ENCODE measurements at regions not wholly inside any gene's neighbourhood (a gene's known extent, or its start where the extent isn't known, plus 50 kb on each side); places are given as distances from the start of the nearest gene placed in this dataset.

GRCh38 chr16:85398688-85399582 lies 214.2 kb upstream of the GSE1 start:
- TF ChIP-seq, protein P1, sequence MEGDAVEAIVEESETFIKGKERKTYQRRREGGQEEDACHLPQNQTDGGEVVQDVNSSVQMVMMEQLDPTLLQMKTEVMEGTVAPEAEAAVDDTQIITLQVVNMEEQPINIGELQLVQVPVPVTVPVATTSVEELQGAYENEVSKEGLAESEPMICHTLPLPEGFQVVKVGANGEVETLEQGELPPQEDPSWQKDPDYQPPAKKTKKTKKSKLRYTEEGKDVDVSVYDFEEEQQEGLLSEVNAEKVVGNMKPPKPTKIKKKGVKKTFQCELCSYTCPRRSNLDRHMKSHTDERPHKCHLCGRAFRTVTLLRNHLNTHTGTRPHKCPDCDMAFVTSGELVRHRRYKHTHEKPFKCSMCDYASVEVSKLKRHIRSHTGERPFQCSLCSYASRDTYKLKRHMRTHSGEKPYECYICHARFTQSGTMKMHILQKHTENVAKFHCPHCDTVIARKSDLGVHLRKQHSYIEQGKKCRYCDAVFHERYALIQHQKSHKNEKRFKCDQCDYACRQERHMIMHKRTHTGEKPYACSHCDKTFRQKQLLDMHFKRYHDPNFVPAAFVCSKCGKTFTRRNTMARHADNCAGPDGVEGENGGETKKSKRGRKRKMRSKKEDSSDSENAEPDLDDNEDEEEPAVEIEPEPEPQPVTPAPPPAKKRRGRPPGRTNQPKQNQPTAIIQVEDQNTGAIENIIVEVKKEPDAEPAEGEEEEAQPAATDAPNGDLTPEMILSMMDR (IDR thresholded peaks at IDR 0.05): no peak

DNA sequence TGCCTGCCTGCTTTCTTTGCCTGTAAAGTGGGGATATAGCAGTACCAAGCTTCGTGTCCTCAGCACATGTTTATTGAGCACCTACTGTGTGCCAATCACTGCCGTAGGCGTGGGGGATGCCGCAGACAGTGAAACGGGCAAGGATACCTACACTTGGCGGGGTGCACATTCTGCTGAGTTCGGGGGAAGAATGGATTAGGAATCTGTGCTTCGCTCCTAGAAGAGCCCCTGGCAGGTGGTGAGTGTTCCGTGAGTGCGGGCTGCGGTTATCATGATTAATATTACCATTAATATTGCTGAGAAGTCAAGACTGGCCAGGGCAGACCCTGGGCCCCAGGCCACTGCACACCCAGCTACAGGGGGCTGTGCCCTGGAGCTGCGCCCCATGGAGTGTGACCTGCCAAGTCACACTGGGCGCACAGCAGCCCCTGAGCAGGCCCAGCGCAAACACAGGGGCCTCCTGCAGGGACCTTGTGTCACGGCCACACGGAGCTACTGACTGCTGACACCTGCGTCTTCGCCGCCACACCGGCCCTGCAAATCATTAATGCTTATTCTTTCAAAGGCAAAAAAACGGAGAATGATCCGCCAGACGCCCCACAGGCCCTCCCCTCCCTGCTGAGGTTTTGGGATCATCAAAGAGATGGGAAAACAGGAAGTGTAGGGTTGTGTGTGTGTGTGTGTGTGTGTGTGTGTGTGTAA lies 213.4 kb upstream of the GSE1 start:
- TF ChIP-seq, protein P1 (IDR thresholded peaks at IDR 0.05): no peak

GRCh38 chr16:85400305-85401205 lies 212.6 kb upstream of the GSE1 start:
- TF ChIP-seq, protein P1 (IDR thresholded peaks at IDR 0.05): no peak

DNA sequence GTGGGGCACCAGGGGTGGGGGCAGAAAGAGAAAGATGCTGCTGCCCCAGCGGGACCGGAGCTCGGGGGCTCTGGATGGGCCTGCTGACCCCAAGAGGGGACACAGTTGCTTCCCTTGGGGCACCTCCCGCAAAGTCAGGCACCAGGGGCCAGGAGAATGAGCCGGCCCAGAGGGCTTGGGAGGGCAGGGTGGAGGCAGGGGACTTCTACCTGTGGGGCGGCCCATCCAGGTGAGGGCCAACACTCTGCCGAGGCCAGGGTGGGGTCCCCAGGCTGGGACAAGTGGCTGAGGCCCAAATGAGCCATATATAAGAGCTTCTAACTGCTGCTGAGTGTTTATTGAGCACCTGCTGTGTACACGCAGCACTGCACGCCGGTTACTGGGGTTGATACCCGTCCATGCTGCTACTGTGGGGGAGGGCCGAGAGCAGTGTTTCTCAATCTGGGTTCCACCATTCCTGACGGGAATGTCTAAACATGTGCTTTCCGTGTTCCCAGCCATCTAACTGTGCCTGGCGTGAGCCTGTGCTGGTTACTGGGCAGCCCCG lies 211.7 kb upstream of the GSE1 start:
- TF ChIP-seq, protein P1 (IDR thresholded peaks at IDR 0.05): no peak

GRCh38 chr16:85401917-85402766 lies 211.0 kb upstream of the GSE1 start:
- TF ChIP-seq, protein P1 (IDR thresholded peaks at IDR 0.05): no peak

- TF ChIP-seq, protein P1 (IDR thresholded peaks at IDR 0.05): no peak
These were observed 210.0 kb upstream of the GSE1 start for GRCh38 chr16:85402910-85403692.

All from LNCAP (cell line).